NB4 (cell line): ENCODE measurements at regions not wholly inside any gene's neighbourhood (a gene's known extent, or its start where the extent isn't known, plus 50 kb on each side); places are given as distances from the start of the nearest gene placed in this dataset.

ENCODE experiments used
- POLR2A ChIP-seq: IDR thresholded peaks from 2 replicates; pipeline ENCODE4 v1.6.1; 2011; ENCODE audit warnings: mild to moderate bottlenecking; ENCODE audit not compliant: insufficient read length; ENCODE audit errors: extremely low read depth
- TF ChIP-seq, protein P1 (sequence below): IDR thresholded peaks from one replicate; pipeline ENCODE4 v1.5.1; 2012; ENCODE audit warnings: low read depth, low read length

DNA sequence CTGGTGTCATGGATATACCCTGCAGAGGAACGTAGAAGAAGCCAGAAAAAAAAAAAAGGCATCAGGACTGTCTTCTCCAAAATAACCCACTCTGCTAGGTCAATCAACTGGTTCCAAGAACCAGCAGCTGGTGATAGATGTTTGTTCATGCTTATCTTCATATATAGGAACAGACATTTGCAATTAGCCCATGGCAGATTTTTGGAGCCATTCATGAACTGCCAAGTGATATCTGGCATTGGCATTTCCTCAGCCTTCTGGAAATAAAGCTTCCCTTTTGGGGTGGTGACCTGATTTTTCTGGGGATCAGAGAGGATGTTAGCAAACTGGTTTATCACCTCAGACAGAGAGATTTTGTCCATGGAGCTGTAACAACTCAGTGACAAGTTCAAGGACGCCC is 234.9 kb downstream of the OSR1 start:
- TF ChIP-seq, protein P1, sequence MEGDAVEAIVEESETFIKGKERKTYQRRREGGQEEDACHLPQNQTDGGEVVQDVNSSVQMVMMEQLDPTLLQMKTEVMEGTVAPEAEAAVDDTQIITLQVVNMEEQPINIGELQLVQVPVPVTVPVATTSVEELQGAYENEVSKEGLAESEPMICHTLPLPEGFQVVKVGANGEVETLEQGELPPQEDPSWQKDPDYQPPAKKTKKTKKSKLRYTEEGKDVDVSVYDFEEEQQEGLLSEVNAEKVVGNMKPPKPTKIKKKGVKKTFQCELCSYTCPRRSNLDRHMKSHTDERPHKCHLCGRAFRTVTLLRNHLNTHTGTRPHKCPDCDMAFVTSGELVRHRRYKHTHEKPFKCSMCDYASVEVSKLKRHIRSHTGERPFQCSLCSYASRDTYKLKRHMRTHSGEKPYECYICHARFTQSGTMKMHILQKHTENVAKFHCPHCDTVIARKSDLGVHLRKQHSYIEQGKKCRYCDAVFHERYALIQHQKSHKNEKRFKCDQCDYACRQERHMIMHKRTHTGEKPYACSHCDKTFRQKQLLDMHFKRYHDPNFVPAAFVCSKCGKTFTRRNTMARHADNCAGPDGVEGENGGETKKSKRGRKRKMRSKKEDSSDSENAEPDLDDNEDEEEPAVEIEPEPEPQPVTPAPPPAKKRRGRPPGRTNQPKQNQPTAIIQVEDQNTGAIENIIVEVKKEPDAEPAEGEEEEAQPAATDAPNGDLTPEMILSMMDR: no peak
- TF ChIP-seq POLR2A: no peak
